Bronchial epithelial cell (primary cell): ENCODE measurements at regions not wholly inside any gene's neighbourhood (a gene's known extent, or its start where the extent isn't known, plus 50 kb on each side); places are given as distances from the start of the nearest gene placed in this dataset.

Experiments
- DNase-seq: peaks from one replicate; pipeline ENCODE4 v3.0.0-alpha.2; 2010; ENCODE audit warnings: low read depth
- FAIRE-seq: peaks from 2 replicates; lab custom pipeline; 2011; peaks lifted over from hg19 to GRCh38; lab: Jason Lieb, UNC
- H3K27me3 ChIP-seq: 2 replicates; pipeline ENCODE4 v1.5.1; 2011; ENCODE audit warnings: low read length; ENCODE audit not compliant: control insufficient read depth, insufficient read depth
- H3K36me3 ChIP-seq: 2 replicates; pipeline ENCODE4 v1.5.1; 2011; ENCODE audit warnings: low read length; ENCODE audit not compliant: control insufficient read depth, insufficient read depth
- H3K4me3 ChIP-seq: 2 replicates; pipeline ENCODE4 v1.5.1; 2011; ENCODE audit warnings: mild to moderate bottlenecking, low read depth, low read length, control low read depth
- TF ChIP-seq, protein P1 (sequence below): IDR thresholded peaks from 2 replicates; pipeline ENCODE4 v1.5.1; 2011; ENCODE audit warnings: mild to moderate bottlenecking, moderate library complexity, low read length, control low read depth, inconsistent platforms; ENCODE audit not compliant: insufficient read depth, severe bottlenecking

DNA sequence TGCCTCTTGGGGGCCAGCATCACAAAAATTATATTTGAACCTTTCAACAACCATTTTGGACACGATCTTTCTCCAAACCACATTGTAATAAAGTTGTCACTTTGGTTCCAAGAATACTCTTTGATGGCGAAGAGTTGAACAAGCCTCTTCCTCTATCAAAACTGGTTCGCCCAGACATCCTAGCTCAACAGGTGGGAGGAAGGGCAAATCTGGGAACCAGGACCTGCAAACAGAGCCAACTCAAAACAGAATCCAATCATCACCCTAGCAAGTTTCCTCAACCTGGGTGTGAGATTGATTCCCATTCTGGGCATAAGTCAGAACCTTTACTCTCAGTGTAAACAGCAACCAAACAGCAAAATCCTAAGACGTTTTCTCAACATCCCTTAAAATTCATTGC lies 141.2 kb upstream of the RREB1 start:
- DNase-seq (no peak), FAIRE-seq (no peak)
- H3K4me3 ChIP-seq = no peak overlapping the region
- TF ChIP-seq, protein P1, sequence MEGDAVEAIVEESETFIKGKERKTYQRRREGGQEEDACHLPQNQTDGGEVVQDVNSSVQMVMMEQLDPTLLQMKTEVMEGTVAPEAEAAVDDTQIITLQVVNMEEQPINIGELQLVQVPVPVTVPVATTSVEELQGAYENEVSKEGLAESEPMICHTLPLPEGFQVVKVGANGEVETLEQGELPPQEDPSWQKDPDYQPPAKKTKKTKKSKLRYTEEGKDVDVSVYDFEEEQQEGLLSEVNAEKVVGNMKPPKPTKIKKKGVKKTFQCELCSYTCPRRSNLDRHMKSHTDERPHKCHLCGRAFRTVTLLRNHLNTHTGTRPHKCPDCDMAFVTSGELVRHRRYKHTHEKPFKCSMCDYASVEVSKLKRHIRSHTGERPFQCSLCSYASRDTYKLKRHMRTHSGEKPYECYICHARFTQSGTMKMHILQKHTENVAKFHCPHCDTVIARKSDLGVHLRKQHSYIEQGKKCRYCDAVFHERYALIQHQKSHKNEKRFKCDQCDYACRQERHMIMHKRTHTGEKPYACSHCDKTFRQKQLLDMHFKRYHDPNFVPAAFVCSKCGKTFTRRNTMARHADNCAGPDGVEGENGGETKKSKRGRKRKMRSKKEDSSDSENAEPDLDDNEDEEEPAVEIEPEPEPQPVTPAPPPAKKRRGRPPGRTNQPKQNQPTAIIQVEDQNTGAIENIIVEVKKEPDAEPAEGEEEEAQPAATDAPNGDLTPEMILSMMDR = no peak
- no peaks in the 10 kb centered on the region for H3K27me3 ChIP-seq
- no peaks in the 10 kb centered on the region for H3K36me3 ChIP-seq

DNA sequence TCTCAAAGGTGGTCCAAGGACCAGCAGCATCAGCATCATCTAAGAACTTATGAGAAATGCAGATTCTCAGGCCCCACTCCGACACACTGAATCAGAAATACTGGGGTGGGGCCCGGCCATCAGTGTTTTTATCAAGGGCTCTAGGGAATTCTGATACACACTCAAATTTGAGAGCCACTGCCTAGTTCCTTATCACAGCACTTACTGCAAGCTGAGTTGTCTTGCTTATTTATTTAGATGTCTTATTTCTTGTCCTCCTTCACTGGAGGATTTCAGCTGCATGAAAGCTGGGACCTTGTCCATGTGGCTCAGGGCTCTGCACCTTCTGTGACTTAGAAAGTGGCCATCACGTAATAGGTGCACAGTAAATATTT lies 139.4 kb upstream of the RREB1 start:
- TF ChIP-seq, protein P1 = no peak
- DNase-seq (no peak), FAIRE-seq (no peak)
- Histone ChIP-seq H3K36me3 (no peaks in the 10 kb centered on the region), H3K27me3 (no peaks in the 10 kb centered on the region), H3K4me3 (no peak overlapping the region)

DNA sequence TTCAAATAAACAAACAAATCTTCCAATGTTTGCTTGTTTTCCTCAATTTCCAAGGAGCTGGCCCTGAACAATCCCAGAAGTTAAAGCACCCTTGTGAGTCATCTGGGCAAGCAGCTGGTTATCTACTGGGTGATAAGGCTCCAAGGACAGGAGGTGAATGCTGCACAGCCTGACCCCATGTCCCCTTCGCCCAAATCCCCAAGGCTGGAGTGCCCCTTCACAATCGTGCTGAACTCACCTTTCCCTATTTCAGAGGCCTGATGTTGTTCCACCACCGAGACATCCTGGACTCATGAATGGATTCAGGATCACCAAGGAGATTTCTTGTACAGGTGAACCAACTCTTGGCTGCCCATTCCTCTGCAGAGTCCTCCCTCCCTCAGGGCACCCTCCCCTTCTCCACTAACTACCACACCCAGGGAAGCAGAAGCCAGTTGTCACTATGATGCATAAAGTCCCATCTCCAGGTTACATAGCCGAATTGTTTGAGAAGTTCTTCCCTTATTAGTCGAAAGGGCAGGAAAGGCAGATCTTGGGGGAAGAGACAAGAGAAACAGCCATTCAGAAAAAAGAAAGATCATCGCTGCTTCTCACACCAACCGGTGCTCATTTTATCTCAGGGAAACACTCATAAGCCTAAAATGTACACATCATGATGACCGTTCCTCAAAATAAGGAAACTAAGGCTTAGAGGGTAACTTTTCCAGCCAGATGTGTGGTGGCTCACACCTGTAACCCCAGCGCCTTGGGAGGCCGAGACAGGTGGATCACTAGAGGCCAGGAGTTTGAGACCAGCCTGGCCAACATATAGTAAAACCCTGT lies 138.8 kb upstream of the RREB1 start:
- TF ChIP-seq, protein P1 = no peak
- H3K4me3 ChIP-seq = no peak overlapping the region
- DNase-seq = no peak
- no peaks in the 10 kb centered on the region for H3K27me3 ChIP-seq
- H3K36me3 ChIP-seq = no peaks in the 10 kb centered on the region
- FAIRE-seq = no peak

DNA sequence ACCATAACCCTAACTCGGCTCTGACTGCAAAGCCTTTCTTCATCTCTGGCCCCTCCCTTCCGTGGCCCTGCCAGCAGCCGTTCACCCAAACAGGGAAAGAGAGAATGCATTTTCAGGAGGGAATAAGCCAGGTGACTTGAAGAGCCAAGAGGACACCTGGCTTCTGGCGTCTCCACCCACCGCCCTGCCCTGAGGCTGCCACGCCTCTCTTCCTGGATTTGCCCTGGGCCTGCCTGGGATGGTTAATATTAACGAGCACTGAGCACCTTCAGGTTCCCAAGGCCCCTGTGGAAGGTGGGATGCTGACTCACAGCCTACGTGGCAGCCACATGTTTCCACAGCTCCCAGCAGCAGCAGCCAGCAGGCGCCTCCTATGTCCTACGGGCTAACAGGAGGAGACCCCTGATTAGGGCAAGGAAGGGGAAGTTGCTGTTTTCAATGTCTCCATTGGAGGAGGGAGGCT lies 138.0 kb upstream of the RREB1 start:
- TF ChIP-seq, protein P1 = no peak
- H3K36me3 ChIP-seq = no peaks in the 10 kb centered on the region
- H3K27me3 ChIP-seq = no peaks in the 10 kb centered on the region
- DNase-seq = peak; percentile 95
- H3K4me3 ChIP-seq = no peak overlapping the region
- no peak for FAIRE-seq

DNA sequence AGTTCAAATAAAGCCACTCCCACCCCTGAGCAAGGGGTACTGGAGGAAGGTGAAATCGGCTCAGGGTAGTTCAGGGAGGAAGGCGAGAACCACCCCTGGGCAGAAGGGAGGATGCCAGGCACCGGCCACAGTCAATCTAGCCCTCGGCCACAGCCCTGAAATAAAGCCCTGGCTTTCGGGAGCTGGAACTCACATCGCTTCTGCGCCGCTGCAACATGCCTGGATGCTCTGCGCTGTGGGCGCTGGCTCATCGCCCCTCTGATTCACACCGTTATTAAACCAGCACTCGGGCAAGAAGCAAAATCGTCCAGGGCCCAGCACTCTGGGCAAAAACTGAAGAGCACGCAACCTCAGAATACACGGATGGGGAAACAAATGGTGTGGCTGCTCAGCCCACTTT lies 136.9 kb upstream of the RREB1 start:
- no peaks in the 10 kb centered on the region for H3K27me3 ChIP-seq
- FAIRE-seq (peak; percentile 70), DNase-seq (no peak)
- no peak overlapping the region for H3K4me3 ChIP-seq
- TF ChIP-seq, protein P1 = no peak
- H3K36me3 ChIP-seq = no peaks in the 10 kb centered on the region

DNA sequence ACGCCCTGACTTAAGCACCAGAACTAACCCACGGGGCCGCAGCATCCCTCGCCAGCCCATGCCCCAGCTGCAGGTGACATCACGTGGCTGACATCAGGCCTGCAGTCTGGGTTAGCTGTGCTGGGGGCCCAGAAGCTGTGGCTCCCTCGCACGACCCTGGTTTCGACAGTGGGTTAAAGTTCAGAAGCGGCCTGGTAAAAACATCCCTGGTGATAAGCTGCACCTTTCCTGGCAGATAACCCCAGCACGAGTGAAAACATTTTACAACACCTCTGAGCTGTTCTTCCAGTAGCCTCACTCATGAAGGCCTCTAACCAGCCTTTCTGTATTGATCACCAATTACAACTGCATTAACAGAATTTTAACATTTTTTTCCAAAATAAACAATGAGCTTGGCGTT lies 136.4 kb upstream of the RREB1 start:
- FAIRE-seq (no peak), DNase-seq (no peak)
- TF ChIP-seq, protein P1 = no peak
- Histone ChIP-seq H3K4me3 (no peak overlapping the region), H3K27me3 (no peaks in the 10 kb centered on the region), H3K36me3 (no peaks in the 10 kb centered on the region)
